ENCODE measurements at regions not wholly inside any gene's neighbourhood (a gene's known extent, or its start where the extent isn't known, plus 50 kb on each side); places are given as distances from the start of the nearest gene placed in this dataset.
A peak's percentile ranks its signal among the peaks of the same experiment; 100 is the strongest.
"Not testable (repeated sequence)": the region's sequence is repeated elsewhere in the genome, so short reads cannot be mapped to it uniquely, and the experiment has no call there.

- no peak for DNase-seq
Measured at GRCh38 chr12:125312471-125312870, 247.2 kb downstream of the AACS start.

- no peak for DNase-seq
Measured at GRCh38 chr12:125314051-125314755, 249.0 kb downstream of the AACS start.

- no peak for DNase-seq
Measured at GRCh38 chr12:125315771-125316170, 250.5 kb downstream of the AACS start.

GRCh38 chr12:125320177-125320576 is 254.9 kb downstream of the AACS start:
- DNase-seq, result no peak

- DNase-seq, result no peak
Measured at GRCh38 chr12:125324861-125325490, 259.7 kb downstream of the AACS start.

- DNase-seq, result no peak
Measured at GRCh38 chr12:125329239-125330102, 264.2 kb downstream of the AACS start.

- peak; percentile 54 for DNase-seq
Measured at GRCh38 chr12:125330645-125331341, 265.6 kb downstream of the AACS start.

- no peak for DNase-seq
Measured at GRCh38 chr12:125331342-125332052, 266.3 kb downstream of the AACS start.

GRCh38 chr12:125332900-125333299 is 267.7 kb downstream of the AACS start:
- DNase-seq, result no peak

GRCh38 chr12:125336246-125336645 is 271.0 kb downstream of the AACS start:
- no peak for DNase-seq

- no peak for DNase-seq
Measured at GRCh38 chr12:125340791-125341190, 275.6 kb downstream of the AACS start.

- no peak for DNase-seq
Measured at GRCh38 chr12:125341422-125341821, 276.2 kb downstream of the AACS start.

- DNase-seq, result no peak
Measured at GRCh38 chr12:125343649-125344048, 278.4 kb downstream of the AACS start.

- DNase-seq, result no peak
Measured at GRCh38 chr12:125346362-125346761, 281.1 kb downstream of the AACS start.

GRCh38 chr12:125351788-125352187 is 286.6 kb downstream of the AACS start:
- DNase-seq, result no peak

GRCh38 chr12:125353002-125353401 is 287.8 kb downstream of the AACS start:
- DNase-seq, result not testable (repeated sequence)

- DNase-seq, result no peak
Measured at GRCh38 chr12:125353871-125354270, 288.6 kb downstream of the AACS start.

GRCh38 chr12:125355614-125356013 is 290.4 kb downstream of the AACS start:
- no peak for DNase-seq

- no peak for DNase-seq
Measured at GRCh38 chr12:125356111-125356510, 290.9 kb downstream of the AACS start.

- no peak for DNase-seq
Measured at GRCh38 chr12:125357561-125357960, 292.3 kb downstream of the AACS start.

- no peak for DNase-seq
Measured at GRCh38 chr12:125360540-125360939, 295.3 kb downstream of the AACS start.

GRCh38 chr12:125371033-125371432 is 305.8 kb downstream of the AACS start:
- DNase-seq, result no peak

Measured in hematopoietic multipotent progenitor cell treated with erythropoietin and hydrocortisone succinate and interleukin-3 and kit ligand, for 6 days (in vitro differentiated cells).